Stimulated activated naive CD8-positive, alpha-beta T cell treated with anti-CD3 and anti-CD28 coated beads, Interleukin-15, amount 100 ng/mL, for 72 hours (primary cell): ENCODE measurements at regions not wholly inside any gene's neighbourhood (a gene's known extent, or its start where the extent isn't known, plus 50 kb on each side); places are given as distances from the start of the nearest gene placed in this dataset.
"Not testable (repeated sequence)": the region's sequence is repeated elsewhere in the genome, so short reads cannot be mapped to it uniquely, and the experiment has no call there.

Experiments used
- ATAC-seq: fragments of 150-1000 bp; cut with Tn5 transposase; 2 replicates; pipeline ENCODE4 v1.10.0; 2021; ENCODE audit warnings: mild to moderate bottlenecking, moderate library complexity
- DNase-seq, 2 donors: peaks; one replicate each; pipeline ENCODE4 v3.0.0; 2021 to 2022
- H3K27ac Mint-ChIP-seq, 2 donors: one replicate each; pipeline ENCODE4 v1.8.0; 2022; ENCODE audit warnings: mild to moderate bottlenecking in 2 of 2, mixed read lengths in 2 of 2, moderate library complexity in 2 of 2
- H3K27me3 Mint-ChIP-seq: one replicate; pipeline ENCODE4 v1.8.0; 2022; ENCODE audit warnings: mixed read lengths
- H3K4me1 Mint-ChIP-seq: one replicate; pipeline ENCODE4 v1.8.0; 2022; ENCODE audit warnings: mild to moderate bottlenecking, mixed read lengths
- H3K4me3 Mint-ChIP-seq, 2 donors: one replicate each; pipeline ENCODE4 v1.8.0; 2022; ENCODE audit warnings: mild to moderate bottlenecking in 2 of 2, mixed read lengths in 2 of 2, moderate library complexity in 1 of 2
- H3K9me3 Mint-ChIP-seq, 2 donors: one replicate each; pipeline ENCODE4 v1.8.0; 2022; ENCODE audit warnings: mixed read lengths in 2 of 2

DNA sequence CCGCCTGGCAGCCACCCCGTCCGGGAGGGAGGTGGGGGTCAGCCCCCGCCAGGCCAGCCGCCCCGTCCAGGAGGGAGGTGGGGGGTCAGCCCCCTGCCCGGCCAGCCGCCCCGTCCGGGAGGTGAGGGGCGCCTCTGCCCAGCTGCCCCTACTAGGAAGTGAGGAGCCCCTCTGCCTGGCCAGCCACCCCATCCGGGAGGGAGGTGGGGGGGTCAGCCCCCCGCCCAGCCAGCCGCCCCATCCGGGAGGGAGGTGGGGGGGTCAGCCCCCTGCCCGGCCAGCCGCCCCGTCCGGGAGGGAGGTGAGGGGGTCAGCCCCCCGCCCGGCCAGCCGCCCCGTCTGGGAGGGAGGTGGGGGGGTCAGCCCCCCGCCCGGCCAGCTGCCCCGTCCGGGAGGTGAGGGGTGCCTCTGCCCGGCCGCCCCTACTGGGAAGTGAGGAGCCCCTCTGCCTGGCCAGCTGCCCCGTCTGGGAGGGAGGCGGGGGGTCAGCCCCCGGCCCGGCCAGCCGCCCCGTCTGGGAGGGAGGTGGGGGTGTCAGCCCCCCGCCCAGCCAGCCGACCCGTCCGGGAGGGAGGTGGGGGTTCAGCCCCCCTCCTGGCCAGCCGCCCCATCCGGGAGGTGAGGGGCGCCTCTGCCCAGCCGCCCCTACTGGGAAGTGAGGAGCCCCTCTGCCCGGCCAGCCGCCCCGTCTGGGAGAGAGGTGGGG, 476.6 kb downstream of the MID1IP1 start:
- H3K4me1 Mint-ChIP-seq, H3K27ac Mint-ChIP-seq, DNase-seq, H3K27me3 Mint-ChIP-seq, H3K4me3 Mint-ChIP-seq, ATAC-seq: not testable (repeated sequence)
- peaks cover 13 to 15% of the 10 kb centered on the region in 2 donors for H3K9me3 Mint-ChIP-seq

DNA sequence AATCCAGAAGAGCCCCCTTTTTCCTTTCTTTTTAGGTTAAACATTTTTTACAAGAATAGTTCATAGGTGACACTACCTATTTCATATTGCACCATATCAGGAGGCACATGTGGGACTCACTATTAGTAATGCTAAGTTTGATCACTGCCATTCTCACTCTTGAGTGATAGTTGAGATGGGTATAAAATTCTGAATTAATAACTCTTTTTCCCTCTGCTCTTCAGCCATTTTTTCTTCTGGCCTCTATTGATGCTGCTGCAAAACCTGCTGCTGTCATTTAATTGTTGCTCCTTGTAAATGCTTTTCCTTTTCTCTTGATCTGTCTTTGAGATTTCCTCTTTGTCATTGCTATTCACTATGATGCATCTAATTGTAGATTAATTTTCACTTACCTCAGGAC, 482.0 kb downstream of the MID1IP1 start:
- Mint-ChIP-seq H3K4me1 (no peaks in the 10 kb centered on the region), H3K9me3 (peaks cover 13 to 35% of the 10 kb centered on the region in 2 donors), H3K27me3 (no peaks in the 10 kb centered on the region), H3K27ac (no peak overlapping the region), H3K4me3 (no peak overlapping the region)
- DNase-seq (no peak), ATAC-seq (no peak)

DNA sequence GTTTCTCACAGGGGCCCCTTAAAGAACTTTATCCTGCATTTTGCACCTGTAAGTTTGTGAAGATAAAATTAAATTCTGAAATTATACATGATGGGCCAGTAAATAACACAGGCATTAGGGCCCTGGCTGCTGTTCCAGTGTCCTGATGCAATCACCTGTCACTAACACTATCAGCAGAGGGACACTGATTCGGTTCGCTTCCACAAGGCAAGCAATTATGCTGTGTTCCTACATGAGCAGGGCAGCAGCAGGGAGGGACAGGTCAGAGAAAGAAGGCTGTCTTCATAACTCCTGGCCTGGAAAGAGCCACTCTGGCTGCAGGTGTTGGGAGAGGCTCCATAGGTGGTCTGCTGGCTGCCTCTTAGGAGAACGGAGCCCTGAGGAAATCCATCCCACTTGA, 487.3 kb downstream of the MID1IP1 start:
- H3K4me1 Mint-ChIP-seq: peaks cover 24% of the 10 kb centered on the region
- DNase-seq (no peak), ATAC-seq (no peak)
- H3K4me3 Mint-ChIP-seq: no peak overlapping the region
- no peaks in the 10 kb centered on the region for H3K27me3 Mint-ChIP-seq
- no peak overlapping the region for H3K27ac Mint-ChIP-seq
- peaks cover 14 to 22% of the 10 kb centered on the region in 2 donors for H3K9me3 Mint-ChIP-seq

DNA sequence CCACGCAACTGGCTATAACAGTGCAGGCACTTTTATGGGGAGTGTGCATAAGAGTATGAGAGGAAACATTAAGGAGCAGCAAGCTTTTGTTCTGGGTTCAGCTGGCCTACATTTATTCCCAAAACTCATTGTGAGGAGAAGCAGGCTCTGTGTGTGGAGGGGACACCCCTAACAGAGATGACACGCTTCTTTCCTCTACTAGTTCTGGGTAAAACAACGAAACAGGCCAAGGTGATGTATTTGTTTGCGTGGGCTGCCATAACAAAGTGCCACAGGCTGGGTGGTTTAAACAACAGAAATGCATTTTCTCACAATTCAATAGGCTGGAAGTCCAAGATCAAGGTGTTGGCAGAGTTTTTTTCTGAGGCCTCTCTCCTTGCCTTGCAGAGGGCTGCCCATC, 488.6 kb downstream of the MID1IP1 start:
- no peak overlapping the region for H3K4me3 Mint-ChIP-seq
- peaks cover 16 to 21% of the 10 kb centered on the region in 2 donors for H3K9me3 Mint-ChIP-seq
- H3K4me1 Mint-ChIP-seq: peaks cover 30% of the 10 kb centered on the region
- ATAC-seq (no peak), DNase-seq (no peak)
- no peaks in the 10 kb centered on the region for H3K27me3 Mint-ChIP-seq
- no peak overlapping the region for H3K27ac Mint-ChIP-seq

DNA sequence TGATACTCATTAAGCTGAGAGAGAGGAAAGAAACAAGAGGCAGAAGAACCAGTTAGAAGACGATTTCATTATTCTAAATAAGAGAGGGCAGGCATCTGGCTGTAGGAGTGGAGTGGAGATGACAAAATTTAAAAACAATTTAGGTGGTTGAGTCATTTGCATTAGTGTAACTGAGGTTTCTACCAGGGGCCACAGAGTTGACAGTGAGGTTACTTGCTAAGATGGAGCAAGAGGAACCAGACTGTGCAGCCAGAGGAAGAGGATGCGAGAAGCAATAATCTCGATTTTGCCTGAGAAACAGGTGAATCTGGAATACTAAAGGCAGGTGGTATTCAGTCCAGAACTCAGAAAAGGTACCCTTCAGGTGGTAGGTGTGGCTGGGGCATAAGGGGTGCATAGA, 491.9 kb downstream of the MID1IP1 start:
- ATAC-seq (no peak), DNase-seq (no peak)
- no peak overlapping the region for H3K4me3 Mint-ChIP-seq
- H3K27ac Mint-ChIP-seq: no peak overlapping the region
- H3K9me3 Mint-ChIP-seq: peaks cover 17 to 25% of the 10 kb centered on the region in 2 donors
- H3K27me3 Mint-ChIP-seq: no peaks in the 10 kb centered on the region
- peaks cover 40% of the 10 kb centered on the region for H3K4me1 Mint-ChIP-seq

DNA sequence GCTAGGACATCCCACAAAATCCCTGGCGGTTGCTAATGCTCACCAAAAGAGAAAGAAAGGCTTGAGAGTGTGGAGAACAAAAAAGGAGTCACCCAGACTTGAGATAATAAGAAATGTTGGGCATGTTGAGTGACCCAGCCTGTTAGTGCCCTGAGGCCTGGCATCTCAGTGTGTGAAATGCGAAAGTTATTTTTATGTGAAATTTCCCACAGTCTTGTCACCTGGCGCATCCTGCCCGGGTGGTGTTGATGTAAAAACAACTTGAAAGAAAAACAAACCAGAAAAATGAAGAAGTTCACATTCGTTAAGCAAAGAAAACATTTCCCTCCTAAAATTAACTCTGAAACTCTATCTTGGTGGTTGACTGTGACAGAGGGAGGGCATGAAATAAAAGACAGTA, 495.2 kb downstream of the MID1IP1 start:
- no peak overlapping the region for H3K4me3 Mint-ChIP-seq
- H3K9me3 Mint-ChIP-seq: peaks cover 29 to 34% of the 10 kb centered on the region in 2 donors
- peaks cover 50% of the 10 kb centered on the region for H3K4me1 Mint-ChIP-seq
- no peaks in the 10 kb centered on the region for H3K27me3 Mint-ChIP-seq
- DNase-seq (no peak), ATAC-seq (no peak)
- no peak overlapping the region for H3K27ac Mint-ChIP-seq

DNA sequence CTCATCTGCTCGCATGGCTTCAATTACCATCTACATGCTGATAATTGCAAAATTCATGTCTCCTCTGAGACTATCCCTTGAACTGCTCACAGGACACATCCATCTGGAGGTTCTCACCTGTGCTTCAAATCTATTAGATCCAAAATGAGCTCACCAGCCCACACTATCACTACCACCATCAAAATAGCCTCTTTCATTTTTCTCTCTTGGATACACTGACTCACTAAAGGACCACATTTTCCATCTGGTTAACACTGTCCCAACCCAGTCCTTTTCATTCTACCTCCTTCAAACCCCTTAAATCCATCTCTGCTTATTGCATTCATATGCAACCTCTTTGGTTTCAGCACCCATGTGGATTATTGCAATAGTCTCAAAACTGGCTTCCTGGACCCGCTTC, 497.6 kb downstream of the MID1IP1 start:
- DNase-seq (no peak), ATAC-seq (peak; percentile 56)
- peak overlapping the region in 1 of 2 donors; percentile 18 for H3K4me3 Mint-ChIP-seq
- H3K9me3 Mint-ChIP-seq: peaks cover 30 to 40% of the 10 kb centered on the region in 2 donors
- no peak overlapping the region for H3K27ac Mint-ChIP-seq
- no peaks in the 10 kb centered on the region for H3K27me3 Mint-ChIP-seq
- peaks cover 41% of the 10 kb centered on the region for H3K4me1 Mint-ChIP-seq

DNA sequence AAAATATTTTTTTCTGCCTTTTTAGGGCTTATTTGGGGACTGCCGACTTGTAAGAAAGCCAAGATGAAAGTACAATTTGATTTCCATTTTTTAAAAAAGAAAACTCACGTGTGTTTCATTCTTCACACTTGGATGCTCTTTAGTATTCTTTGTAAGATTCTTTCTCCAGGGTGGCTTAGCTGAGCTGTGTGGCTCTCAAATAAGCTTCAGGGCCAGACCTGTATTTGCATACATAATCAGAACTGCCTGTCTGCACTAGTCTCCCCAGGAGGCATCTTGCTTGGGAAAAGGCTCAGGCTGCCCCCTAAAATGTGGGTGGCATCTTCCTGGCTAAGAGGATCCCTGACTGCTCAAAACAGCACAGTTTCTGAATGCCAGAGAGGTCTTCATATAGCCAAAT, 498.4 kb downstream of the MID1IP1 start:
- no peak overlapping the region for H3K4me3 Mint-ChIP-seq
- no peak overlapping the region for H3K27ac Mint-ChIP-seq
- DNase-seq (no peak), ATAC-seq (no peak)
- no peaks in the 10 kb centered on the region for H3K27me3 Mint-ChIP-seq
- H3K4me1 Mint-ChIP-seq: peaks cover 38% of the 10 kb centered on the region
- peaks cover 26 to 36% of the 10 kb centered on the region in 2 donors for H3K9me3 Mint-ChIP-seq

DNA sequence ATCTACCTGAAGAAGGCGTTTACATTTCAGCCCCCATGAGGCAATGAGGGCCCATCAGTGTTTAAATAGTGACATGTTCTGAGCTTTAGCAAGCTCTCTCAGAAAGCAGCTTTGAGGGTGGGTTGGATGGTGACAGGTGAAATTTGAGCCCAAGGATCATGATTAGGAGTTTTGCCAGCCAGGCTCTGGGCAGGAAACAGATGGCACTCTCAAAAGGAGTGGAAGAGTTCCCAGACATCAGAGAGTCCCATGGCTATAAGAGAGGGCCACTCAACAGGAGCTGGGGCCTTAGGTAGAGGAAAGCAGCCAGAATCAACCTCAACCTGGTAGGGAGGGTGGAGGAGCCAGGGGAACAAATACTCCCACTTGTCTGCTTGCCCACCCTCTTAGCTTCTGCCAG, 499.8 kb downstream of the MID1IP1 start:
- peak overlapping the region in 1 of 2 donors; percentile 74 for H3K27ac Mint-ChIP-seq
- no peaks in the 10 kb centered on the region for H3K27me3 Mint-ChIP-seq
- DNase-seq: no peak
- ATAC-seq: no peak
- peaks cover 15 to 30% of the 10 kb centered on the region in 2 donors for H3K9me3 Mint-ChIP-seq
- H3K4me3 Mint-ChIP-seq: no peak overlapping the region
- H3K4me1 Mint-ChIP-seq: peaks cover 32% of the 10 kb centered on the region

DNA sequence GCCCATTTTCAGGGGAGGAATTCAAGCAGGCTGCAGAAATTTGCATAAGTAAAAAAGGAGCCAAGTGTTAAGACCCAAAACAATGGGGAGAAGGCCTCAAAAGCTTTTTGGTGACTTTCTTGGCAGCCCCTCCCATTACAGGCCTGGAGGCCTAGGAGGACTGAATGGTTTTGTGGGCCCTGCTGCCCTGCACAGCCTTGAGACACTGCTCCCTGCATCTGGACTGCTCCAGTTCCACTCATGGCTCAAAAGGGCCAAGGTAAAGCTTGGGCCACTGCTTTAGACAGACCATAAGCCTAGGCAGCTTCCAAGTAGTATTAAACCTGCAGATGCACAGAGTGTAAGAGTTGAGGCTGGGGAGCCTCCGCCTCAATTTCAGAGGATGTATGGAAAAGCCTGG, 501.6 kb downstream of the MID1IP1 start:
- H3K4me1 Mint-ChIP-seq: peaks cover 48% of the 10 kb centered on the region
- no peaks in the 10 kb centered on the region for H3K27me3 Mint-ChIP-seq
- no peak overlapping the region for H3K4me3 Mint-ChIP-seq
- ATAC-seq (no peak), DNase-seq (no peak)
- no peak overlapping the region for H3K27ac Mint-ChIP-seq
- peaks cover 21 to 37% of the 10 kb centered on the region in 2 donors for H3K9me3 Mint-ChIP-seq

DNA sequence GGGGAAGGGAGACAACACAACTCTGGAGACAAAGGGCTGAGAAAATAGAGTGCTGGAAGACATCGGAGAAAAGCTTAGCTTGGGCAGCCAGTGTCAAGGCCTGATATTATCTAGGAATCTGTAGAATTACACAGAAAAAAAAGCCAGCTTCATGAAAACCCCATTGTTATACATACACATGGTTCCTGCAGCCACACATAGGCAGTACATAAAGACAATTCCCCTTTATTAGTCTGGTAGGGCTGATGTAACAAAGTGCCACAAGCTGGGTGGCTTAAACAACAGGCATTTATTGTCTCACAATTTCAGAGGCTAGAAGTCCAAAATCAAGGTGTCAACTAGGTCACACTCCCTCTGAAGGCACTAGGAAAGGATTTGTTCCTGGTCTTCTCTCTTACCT, 503.5 kb downstream of the MID1IP1 start:
- DNase-seq (no peak), ATAC-seq (no peak)
- no peak overlapping the region for H3K4me3 Mint-ChIP-seq
- H3K27me3 Mint-ChIP-seq: no peaks in the 10 kb centered on the region
- H3K9me3 Mint-ChIP-seq: peaks cover 12 to 30% of the 10 kb centered on the region in 2 donors
- H3K27ac Mint-ChIP-seq: no peak overlapping the region
- H3K4me1 Mint-ChIP-seq: peaks cover 52% of the 10 kb centered on the region

DNA sequence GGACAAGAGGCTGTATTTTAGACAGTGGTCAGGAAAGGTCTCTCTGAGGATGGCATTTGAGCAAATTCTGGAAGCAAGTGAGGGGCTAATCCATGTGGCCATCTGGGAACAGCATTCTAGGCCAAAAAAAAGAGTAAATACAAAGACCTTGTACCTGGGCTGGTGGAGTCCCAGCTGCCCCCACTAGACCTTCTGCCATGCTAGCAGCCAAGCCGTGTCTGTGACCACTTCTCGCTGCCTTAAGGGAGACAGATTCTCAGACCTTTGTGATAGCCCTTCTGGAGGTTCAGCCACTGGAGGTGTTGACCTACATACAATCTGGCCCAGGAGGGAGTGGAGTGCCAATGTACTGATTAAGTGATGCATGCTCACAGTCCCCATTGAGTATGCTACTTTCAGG, 506.2 kb downstream of the MID1IP1 start:
- no peak for ATAC-seq
- Mint-ChIP-seq H3K4me3 (no peak overlapping the region), H3K4me1 (peaks cover 69% of the 10 kb centered on the region), H3K9me3 (peaks cover 11 to 21% of the 10 kb centered on the region in 2 donors), H3K27ac (peak overlapping the region in 1 of 2 donors; percentile 19), H3K27me3 (no peaks in the 10 kb centered on the region)
- no peak for DNase-seq

DNA sequence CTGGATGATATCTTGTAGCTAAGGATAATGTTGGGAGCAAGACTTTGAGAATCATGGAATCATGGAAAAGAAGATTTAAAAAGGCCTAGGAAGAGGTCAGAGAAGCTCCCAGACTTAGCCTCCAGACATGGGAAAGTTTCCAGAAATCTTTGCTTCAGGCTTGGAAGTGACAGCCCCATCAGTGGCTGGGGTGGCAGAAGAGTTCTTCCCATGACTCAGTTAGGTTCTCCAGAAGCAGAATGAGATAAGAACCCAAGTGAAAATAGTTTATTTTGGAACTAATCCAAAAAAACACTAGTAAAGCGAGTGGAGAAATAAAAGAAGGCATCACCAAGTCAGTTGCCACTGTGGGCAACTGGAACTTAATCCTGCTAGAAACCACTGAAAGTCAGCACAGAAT, 506.9 kb downstream of the MID1IP1 start:
- no peak for ATAC-seq

DNA sequence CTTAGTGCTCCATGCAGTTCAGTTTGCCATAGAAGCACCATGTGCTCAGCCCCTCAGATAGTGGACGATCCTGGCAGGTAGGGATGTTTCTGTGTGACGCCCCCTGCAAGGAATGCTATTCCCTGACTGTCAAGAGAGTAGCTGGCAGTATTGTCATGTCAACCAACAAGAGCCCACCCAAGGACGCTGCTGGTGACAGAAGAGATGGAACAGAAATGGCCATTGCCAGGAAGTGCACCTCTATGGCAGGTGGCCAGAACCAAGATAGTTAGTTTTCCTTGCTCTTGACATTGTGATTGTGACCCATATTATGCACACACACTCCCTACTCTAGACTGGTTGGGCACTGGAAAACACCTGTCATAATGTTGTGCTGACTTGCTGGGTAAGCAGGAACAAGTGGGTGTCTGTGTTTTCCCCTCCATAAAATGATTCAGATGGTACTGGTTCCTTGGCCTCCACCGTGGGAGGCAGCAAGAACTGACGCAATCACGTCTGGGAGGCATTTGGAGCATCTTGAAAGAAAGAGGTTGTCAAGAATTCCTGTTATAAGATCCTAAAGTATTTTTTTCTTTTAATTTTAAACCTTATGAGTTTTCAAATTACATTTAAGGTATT, 507.9 kb downstream of the MID1IP1 start:
- DNase-seq: peak; percentile 44 to 64

More for the DNA sequence above, 506.9 kb downstream of the MID1IP1 start:
- H3K4me1 Mint-ChIP-seq: peaks cover 75% of the 10 kb centered on the region
- peaks cover 11 to 21% of the 10 kb centered on the region in 2 donors for H3K9me3 Mint-ChIP-seq
- peak overlapping the region; percentile 54 to 85 for H3K27ac Mint-ChIP-seq
- H3K4me3 Mint-ChIP-seq: peak overlapping the region in 1 of 2 donors; percentile 15
- DNase-seq: no peak
- no peaks in the 10 kb centered on the region for H3K27me3 Mint-ChIP-seq

DNA sequence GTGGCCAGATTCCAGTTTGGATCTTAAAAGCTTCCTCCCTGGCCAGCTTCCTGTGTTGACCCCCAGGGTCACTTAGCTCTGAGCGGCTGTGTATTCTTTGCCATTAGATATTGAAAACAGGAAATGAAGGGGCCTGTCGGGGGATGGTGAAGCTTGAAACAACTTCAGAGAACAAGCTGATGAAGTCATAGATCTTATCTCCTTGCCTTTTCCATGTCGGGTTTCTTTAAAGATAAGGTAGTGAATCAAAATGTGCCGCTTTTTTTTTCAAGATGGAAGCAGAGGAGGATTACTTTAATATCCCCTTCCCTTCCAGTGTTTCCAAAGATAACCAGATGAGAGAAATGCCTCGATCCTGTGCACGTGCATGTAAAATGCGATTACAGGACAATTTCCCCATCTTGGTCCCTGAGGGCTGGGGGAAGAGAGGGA, 508.5 kb downstream of the MID1IP1 start:
- peak overlapping the region; percentile 62 to 78 for H3K4me3 Mint-ChIP-seq
- H3K9me3 Mint-ChIP-seq: peaks cover 11 to 21% of the 10 kb centered on the region in 2 donors
- DNase-seq (peak; percentile 33 to 36), ATAC-seq (peak; percentile 69)
- H3K27me3 Mint-ChIP-seq: no peaks in the 10 kb centered on the region
- peaks cover 91% of the 10 kb centered on the region for H3K4me1 Mint-ChIP-seq
- peak overlapping the region; percentile 99 to 100 for H3K27ac Mint-ChIP-seq

More for the DNA sequence above, 507.9 kb downstream of the MID1IP1 start:
- peaks cover 85% of the 10 kb centered on the region for H3K4me1 Mint-ChIP-seq
- H3K9me3 Mint-ChIP-seq: peaks cover 11 to 21% of the 10 kb centered on the region in 2 donors
- ATAC-seq: peak; percentile 98
- H3K27ac Mint-ChIP-seq: peak overlapping the region; percentile 99 to 100
- peak overlapping the region; percentile 14 to 60 for H3K4me3 Mint-ChIP-seq
- no peaks in the 10 kb centered on the region for H3K27me3 Mint-ChIP-seq

DNA sequence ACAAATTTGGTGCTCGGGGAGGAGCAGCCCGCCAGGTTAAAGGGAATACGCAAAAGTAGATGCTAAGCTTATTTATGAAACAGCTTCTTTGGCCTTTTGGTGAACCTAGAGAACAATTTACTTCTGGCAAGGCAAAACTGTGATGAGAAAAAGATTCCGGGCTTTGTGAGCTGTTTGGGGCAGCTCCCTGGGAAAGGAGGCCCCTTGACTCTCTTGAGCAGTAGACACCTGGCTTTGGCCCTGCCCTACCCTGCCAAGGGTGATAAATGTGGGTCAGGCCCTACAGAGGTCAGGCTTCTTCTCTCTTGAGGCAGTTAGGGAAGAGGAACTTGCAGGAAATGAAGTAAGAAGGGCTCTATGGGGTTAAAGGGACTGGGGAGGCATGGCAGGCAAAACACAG, 509.6 kb downstream of the MID1IP1 start:
- ATAC-seq (no peak), DNase-seq (no peak)
- no peaks in the 10 kb centered on the region for H3K27me3 Mint-ChIP-seq
- peaks cover 12 to 17% of the 10 kb centered on the region in 2 donors for H3K9me3 Mint-ChIP-seq
- peak overlapping the region; percentile 62 to 78 for H3K4me3 Mint-ChIP-seq
- H3K27ac Mint-ChIP-seq: peak overlapping the region; percentile 99 to 100
- H3K4me1 Mint-ChIP-seq: peaks cover 91% of the 10 kb centered on the region
